Nephron (organoid): ENCODE measurements at regions not wholly inside any gene's neighbourhood (a gene's known extent, or its start where the extent isn't known, plus 50 kb on each side); places are given as distances from the start of the nearest gene placed in this dataset.

Experiments
- H3K27ac Mint-ChIP-seq, 3 experiments: 2 replicates each; pipeline ENCODE4 v1.8.0; 2020; ENCODE audit warnings: mixed read lengths in 3 of 3, mild to moderate bottlenecking in 2 of 3, moderate library complexity in 1 of 3
- H3K27me3 Mint-ChIP-seq: 2 replicates; pipeline ENCODE4 v1.8.0; 2021; ENCODE audit warnings: low read depth, mild to moderate bottlenecking, moderate library complexity, mixed read lengths
- H3K36me3 Mint-ChIP-seq: 2 replicates; pipeline ENCODE4 v1.8.0; 2020; ENCODE audit warnings: low read depth, mixed read lengths
- H3K4me1 Mint-ChIP-seq: 2 replicates; pipeline ENCODE4 v1.8.0; 2020; ENCODE audit warnings: mixed read lengths
- H3K4me3 Mint-ChIP-seq, 3 experiments: 2 replicates each; pipeline ENCODE4 v1.8.0; 2020; ENCODE audit warnings: mild to moderate bottlenecking in 3 of 3, mixed read lengths in 3 of 3, moderate library complexity in 2 of 3
- H3K9me3 Mint-ChIP-seq: 2 replicates; pipeline ENCODE4 v1.8.0; 2020; ENCODE audit warnings: mixed read lengths
- TF ChIP-seq, protein P1 (sequence below), 3 experiments: fragments of 200-600 bp; sonication (generic); IDR thresholded peaks; one replicate each; pipeline ENCODE4 v1.5.0; 2021; ENCODE audit warnings: antibody characterized with exemption in 3 of 3; ENCODE audit not compliant: unreplicated experiment in 3 of 3

GRCh38 chr1:79363430-79363829, 356.9 kb upstream of the ADGRL4 start:
- H3K4me3 Mint-ChIP-seq, result no peak overlapping the region

DNA sequence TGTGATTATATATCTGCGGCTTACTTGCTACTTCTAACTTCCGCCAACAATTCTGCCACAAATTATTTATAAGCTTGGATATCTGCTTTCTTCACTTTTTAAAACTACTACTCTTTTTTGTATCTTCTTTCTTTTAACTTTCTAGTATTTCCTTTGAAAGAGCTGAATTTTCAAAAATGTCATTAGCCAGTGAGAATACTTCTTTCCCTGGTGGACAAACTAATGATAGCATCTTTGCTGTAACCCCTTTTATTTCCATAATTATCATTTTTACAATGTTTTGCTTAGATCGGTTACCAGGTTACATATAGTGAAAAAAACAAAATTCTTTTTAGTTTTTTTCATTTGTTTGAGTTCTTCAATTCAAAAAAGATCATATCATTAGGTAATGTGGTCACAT, 355.9 kb upstream of the ADGRL4 start:
- no peak overlapping the region for H3K27ac Mint-ChIP-seq
- no peaks in the 10 kb centered on the region for H3K36me3 Mint-ChIP-seq
- peaks cover 3% of the 10 kb centered on the region for H3K27me3 Mint-ChIP-seq
- TF ChIP-seq, protein P1, sequence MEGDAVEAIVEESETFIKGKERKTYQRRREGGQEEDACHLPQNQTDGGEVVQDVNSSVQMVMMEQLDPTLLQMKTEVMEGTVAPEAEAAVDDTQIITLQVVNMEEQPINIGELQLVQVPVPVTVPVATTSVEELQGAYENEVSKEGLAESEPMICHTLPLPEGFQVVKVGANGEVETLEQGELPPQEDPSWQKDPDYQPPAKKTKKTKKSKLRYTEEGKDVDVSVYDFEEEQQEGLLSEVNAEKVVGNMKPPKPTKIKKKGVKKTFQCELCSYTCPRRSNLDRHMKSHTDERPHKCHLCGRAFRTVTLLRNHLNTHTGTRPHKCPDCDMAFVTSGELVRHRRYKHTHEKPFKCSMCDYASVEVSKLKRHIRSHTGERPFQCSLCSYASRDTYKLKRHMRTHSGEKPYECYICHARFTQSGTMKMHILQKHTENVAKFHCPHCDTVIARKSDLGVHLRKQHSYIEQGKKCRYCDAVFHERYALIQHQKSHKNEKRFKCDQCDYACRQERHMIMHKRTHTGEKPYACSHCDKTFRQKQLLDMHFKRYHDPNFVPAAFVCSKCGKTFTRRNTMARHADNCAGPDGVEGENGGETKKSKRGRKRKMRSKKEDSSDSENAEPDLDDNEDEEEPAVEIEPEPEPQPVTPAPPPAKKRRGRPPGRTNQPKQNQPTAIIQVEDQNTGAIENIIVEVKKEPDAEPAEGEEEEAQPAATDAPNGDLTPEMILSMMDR (IDR thresholded peaks at IDR 0.05; ENCODE audit: unreplicated experiment in 3 of 3), result no peak
- H3K4me1 Mint-ChIP-seq, result peaks cover 12% of the 10 kb centered on the region
- H3K4me3 Mint-ChIP-seq, result no peak overlapping the region
- H3K9me3 Mint-ChIP-seq, result no peaks in the 10 kb centered on the region

More at GRCh38 chr1:79363430-79363829, 356.9 kb upstream of the ADGRL4 start:
- Mint-ChIP-seq H3K27ac (no peak overlapping the region), H3K27me3 (peaks cover 3% of the 10 kb centered on the region), H3K4me1 (peaks cover 12% of the 10 kb centered on the region), H3K36me3 (no peaks in the 10 kb centered on the region), H3K9me3 (no peaks in the 10 kb centered on the region)
- TF ChIP-seq, protein P1 (IDR thresholded peaks at IDR 0.05; ENCODE audit: unreplicated experiment in 3 of 3), result no peak

- H3K27ac Mint-ChIP-seq, result no peak overlapping the region
- no peaks in the 10 kb centered on the region for H3K36me3 Mint-ChIP-seq
- TF ChIP-seq, protein P1 (IDR thresholded peaks at IDR 0.05; ENCODE audit: unreplicated experiment in 3 of 3), result no peak
- peaks cover 1% of the 10 kb centered on the region for H3K27me3 Mint-ChIP-seq
- H3K4me3 Mint-ChIP-seq, result no peak overlapping the region
- peaks cover 3% of the 10 kb centered on the region for H3K9me3 Mint-ChIP-seq
- H3K4me1 Mint-ChIP-seq, result no peaks in the 10 kb centered on the region
Observed at GRCh38 chr1:79355090-79355489, 348.6 kb upstream of the ADGRL4 start.

DNA sequence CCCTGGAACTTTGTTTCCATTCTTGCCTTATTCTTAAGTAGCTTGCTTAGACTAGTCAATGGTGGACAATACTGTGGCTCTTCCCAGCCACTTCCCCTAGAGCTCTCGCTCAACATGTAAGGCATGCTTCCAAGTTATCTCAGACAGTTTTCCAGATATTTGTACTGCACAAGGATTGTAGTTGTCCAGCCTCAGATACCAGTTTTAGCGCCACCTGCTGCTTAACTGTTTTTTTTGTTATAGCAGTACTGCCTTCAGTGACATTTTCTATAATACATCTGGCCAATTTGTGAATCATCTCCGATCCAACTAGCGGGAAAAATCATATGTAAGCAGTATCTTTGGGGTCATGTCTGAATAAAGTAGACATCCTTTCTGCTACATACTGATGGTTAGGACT, 346.7 kb upstream of the ADGRL4 start:
- H3K4me1 Mint-ChIP-seq, result no peaks in the 10 kb centered on the region
- no peak overlapping the region for H3K4me3 Mint-ChIP-seq
- no peaks in the 10 kb centered on the region for H3K36me3 Mint-ChIP-seq
- H3K9me3 Mint-ChIP-seq, result peaks cover 3% of the 10 kb centered on the region
- H3K27ac Mint-ChIP-seq, result no peak overlapping the region
- TF ChIP-seq, protein P1 (IDR thresholded peaks at IDR 0.05; ENCODE audit: unreplicated experiment in 3 of 3), result peak; percentile 16 to 41 (median 32)
- H3K27me3 Mint-ChIP-seq, result no peaks in the 10 kb centered on the region

DNA sequence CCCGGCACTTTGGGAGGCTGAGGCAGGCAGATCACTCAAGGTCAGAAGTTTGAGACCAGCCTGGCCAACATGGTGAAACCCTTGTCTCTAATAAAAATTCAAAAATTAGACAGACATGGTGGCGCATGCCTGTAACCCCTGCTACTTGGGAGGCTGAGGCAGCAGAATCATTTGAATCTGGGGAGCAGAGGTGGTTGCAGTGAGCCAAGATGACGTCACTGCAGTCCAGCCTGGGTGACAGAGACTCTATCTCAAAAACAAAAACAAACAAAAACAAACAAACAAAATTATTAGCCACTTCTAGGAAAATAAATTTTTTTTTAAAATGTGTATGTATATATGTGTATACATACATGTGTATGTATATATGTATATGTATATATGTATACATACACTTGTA, 320.3 kb upstream of the ADGRL4 start:
- Mint-ChIP-seq H3K27ac (no peak overlapping the region), H3K9me3 (peaks cover 7% of the 10 kb centered on the region), H3K4me1 (no peaks in the 10 kb centered on the region), H3K36me3 (peaks cover 4% of the 10 kb centered on the region), H3K4me3 (no peak overlapping the region), H3K27me3 (no peaks in the 10 kb centered on the region)
- TF ChIP-seq, protein P1 (IDR thresholded peaks at IDR 0.05; ENCODE audit: unreplicated experiment in 3 of 3), result no peak

DNA sequence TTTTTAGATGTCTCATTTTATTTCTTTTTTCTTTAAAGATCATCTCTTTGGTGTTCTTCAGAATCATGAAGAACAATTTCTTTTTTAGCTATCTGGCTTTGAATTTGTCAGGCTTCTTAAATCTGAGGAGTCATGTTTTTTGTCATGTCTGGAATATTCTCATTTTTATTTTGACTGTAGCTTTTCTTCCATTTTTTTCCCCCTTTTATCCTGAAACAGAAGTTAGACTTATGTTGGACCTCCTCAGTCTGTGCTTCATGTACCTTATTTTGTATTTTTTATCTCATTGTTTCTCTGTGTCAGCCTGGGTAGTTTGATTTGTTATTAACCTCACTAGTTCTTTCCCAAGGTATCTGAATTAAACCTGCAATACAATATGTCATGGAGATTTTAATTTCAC, 319.2 kb upstream of the ADGRL4 start:
- H3K36me3 Mint-ChIP-seq, result peaks cover 4% of the 10 kb centered on the region
- H3K4me3 Mint-ChIP-seq, result no peak overlapping the region
- peaks cover 7% of the 10 kb centered on the region for H3K9me3 Mint-ChIP-seq
- TF ChIP-seq, protein P1 (IDR thresholded peaks at IDR 0.05; ENCODE audit: unreplicated experiment in 3 of 3), result no peak
- H3K27me3 Mint-ChIP-seq, result no peaks in the 10 kb centered on the region
- H3K27ac Mint-ChIP-seq, result no peak overlapping the region
- H3K4me1 Mint-ChIP-seq, result no peaks in the 10 kb centered on the region
